Stimulated activated CD4-positive, alpha-beta T cell treated with anti-CD3 and anti-CD28 coated beads, Interleukin-15, amount 100 ng/mL, for 24 hours (primary cell): ENCODE measurements at regions not wholly inside any gene's neighbourhood (a gene's known extent, or its start where the extent isn't known, plus 50 kb on each side); places are given as distances from the start of the nearest gene placed in this dataset.
"Not testable (repeated sequence)": the region's sequence is repeated elsewhere in the genome, so short reads cannot be mapped to it uniquely, and the experiment has no call there.

Source experiments
- DNase-seq: peaks from one replicate; pipeline ENCODE4 v3.0.0-alpha.2; 2020

GRCh38 chr4:135434936-135435335 lies 1233.3 kb upstream of the PABPC4L start:
- no peak for DNase-seq

GRCh38 chr4:135429528-135429927 lies 1227.9 kb upstream of the PABPC4L start:
- DNase-seq: no peak

DNA sequence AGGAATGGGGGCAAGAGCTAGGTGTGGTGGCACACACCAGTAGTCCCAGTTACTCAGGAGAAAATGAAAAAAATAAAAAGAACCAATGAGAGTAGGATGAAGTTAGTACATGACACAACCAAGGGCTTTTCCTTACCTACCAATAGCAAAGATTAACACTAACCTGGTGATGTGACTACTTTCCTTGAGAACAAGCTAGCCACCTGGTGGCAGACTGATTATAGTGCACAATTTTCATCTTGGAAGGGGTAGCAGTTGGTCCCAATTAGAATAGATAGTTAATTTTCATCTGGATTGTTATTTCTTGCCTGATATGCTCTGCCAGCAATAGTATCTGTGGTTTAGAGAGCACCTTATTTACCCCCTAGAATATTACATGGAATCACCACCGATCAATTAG lies 1216.8 kb upstream of the PABPC4L start:
- no peak for DNase-seq

- DNase-seq: no peak
Measured at GRCh38 chr4:135412213-135412612, 1210.6 kb upstream of the PABPC4L start.

DNA sequence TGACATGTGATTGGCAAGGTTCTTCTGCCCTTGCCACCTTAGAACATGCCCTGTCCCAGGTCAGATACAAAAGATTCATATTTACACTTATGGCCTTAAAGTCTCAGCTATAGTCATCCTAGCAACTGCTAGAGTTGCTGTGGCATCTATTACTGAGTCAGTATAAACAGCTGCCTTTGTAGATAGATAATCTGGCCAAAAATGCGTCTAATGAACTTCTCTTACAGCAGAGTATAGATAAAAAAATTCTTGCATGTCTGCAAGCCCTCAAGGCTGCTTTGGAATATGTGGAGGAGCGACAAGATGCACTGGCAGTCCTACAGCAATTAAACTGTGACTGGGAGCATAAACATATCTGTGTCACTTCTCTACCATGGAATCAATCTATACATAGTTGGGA lies 1209.7 kb upstream of the PABPC4L start:
- DNase-seq: no peak

DNA sequence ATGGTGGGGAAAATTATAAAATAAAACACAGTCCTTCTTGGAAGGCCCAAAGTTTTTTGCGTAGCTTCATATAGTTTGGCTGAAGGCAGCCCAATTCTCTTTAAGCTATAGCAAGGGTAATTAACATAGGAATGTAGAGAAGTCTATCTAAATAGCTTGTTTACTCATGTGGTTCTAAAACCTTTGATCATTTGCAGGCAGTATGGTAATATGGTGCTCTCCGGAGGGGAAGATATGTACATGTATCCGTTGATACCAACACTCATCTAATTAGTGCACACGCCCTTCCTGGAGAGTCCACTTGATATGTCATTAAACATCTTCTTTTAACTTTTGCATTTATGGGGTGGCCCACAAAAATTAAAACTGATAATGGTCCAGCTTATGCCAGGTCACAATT lies 1207.7 kb upstream of the PABPC4L start:
- not testable (repeated sequence) for DNase-seq

DNA sequence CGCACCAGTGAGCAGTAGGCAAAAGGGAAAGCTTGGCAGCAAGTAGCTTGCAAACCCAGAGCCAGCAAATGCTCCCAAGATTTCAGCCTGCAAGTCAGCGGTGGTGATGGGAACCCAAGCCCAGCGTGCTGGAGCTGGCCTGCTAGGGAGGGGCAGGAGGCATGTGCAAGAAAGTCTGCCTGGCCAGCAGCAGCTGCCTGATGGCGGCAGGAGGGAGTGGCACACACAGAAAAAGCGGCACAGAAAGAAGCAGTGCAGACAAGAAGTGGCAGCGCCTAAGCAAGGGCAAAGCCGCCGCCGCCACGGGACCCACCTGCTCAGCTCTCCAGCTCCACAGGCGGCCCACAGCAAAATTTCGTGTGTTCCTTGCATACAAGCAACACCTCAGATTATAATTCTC lies 1206.5 kb upstream of the PABPC4L start:
- no peak for DNase-seq

DNA sequence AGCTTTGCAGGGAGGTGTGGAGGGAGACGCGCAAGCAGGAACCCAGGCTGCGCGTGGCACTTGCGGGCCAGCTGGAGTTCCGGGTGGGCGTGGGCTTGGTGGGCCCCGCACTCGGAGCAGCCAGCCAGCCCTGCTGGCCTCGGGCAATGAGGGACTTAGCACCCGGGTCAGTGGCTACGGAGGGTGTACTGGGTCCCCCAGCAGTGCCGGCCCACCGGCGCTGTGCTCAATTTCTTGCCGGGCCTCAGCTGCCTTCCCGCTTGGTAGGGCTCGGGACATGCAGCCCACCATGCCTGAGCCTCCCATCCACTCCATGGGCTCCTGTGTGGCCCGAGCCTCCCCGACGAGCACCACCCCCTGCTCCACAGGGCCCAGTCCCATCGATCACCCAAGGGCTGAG lies 1205.0 kb upstream of the PABPC4L start:
- DNase-seq: not testable (repeated sequence)

DNA sequence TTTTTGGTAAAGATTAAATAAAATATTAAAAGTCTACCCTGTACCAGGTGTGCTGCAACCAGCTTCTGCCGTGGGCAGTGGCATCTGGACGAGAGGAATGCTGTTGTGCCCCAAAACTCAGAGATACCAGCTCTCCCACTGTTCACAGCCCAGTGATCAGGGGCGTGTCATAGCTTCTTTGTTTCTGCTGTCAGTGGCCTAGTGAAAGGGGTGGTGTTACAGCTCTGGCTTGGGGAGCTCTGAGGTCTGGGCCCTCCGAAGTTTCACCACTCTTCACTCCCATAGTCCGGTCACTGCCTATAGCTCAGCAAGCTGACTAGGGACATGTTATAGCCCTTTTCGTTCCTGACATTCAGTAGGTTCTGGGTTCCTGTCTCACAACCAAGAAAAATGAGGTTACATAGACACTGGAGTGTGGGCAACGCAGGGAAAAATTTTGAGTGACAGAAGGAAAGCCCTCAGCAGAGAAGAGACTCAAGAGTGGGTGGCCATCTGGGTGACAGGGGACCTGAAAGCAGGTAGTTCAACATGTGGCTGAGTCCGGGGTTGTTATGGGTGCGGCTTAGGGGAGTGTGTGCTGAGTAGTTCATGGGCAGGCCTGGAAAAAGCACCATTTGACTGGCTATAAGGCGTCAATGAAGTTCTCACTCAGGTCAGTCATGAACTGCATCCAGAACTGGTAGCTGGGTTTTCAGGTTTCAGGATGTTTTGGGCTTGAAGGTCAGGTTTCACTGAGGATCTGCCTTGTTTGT lies 1184.4 kb upstream of the PABPC4L start:
- DNase-seq: no peak

DNA sequence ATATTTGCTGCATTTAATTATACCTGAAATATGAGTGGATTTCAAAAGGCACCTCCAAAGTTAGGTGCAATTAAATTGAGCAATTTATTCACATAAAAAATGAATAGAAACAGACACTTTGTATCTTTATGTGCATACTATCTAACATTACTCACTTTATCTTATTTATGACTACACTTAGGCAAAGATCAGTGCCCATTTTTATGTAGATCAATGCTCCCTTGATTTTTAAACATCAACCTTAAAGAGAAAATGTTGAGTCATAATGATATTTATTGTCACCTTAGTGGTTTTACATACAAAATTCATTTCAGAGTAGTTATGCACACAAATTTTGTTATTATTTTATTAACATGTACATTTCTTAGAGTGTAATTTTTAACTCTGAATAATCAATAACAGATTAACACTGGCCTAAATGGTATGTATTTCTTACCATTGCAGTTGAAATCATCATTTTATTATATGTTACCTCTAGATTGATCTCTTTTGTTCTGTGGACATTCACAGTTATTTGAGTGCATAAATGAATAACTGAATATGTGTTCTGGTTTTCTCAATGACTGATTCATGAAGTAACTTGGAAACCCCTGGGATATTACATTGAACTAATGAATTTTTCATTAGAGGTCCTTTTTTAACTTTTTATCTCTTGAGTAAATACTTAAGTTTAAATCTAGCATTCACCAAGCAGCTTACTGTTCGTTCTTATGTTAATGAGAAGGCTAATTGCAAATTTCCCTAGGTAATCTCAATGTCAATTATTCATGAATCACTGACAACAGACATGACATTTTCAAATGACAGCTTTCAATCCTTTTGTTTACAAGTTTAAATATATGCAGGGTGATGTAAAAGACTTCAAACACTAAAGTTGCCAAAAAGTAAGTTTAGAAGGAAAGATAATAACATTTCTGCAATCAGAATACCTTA lies 1182.0 kb upstream of the PABPC4L start:
- DNase-seq: no peak

GRCh38 chr4:135382280-135382959 lies 1180.8 kb upstream of the PABPC4L start:
- no peak for DNase-seq

DNA sequence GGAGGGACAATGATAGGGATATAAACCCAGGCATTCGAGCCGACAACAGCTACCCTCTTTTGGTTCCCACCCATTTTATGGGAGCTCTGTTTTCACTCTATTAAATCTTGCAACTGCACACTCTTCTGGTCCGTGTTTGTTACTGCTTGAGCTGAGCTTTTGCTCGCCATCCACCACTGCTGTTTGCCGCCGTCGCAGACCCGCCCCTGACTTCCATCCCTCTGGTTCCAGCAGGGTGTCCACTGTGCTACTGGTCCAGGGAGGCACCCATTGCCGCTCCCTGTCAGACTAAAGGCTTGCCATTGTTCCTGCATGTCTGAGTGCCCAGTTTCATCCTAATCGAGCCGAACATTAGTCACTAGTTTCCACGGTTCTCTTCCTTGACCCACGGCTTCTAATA lies 1170.5 kb upstream of the PABPC4L start:
- DNase-seq: no peak

- DNase-seq: peak; percentile 9
Measured at GRCh38 chr4:135371137-135371536, 1169.5 kb upstream of the PABPC4L start.

DNA sequence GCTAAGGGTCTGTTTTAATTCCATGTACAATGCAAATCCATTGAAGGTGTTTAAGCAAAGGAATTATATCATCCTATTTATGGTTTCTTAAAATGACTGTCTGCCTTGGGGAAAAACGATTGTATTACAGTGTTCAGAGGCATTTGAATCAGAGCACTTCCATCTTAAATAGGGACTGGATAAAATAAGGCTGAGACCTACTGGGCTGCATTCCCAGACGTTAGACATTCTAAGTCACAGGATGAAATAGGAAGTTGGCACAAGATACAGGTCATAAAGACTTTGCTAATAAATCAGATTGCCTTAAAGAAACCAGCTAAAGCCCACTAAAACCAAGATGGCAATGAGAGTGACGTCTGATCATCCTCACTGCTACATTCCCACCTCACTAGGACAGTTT lies 1167.2 kb upstream of the PABPC4L start:
- no peak for DNase-seq

DNA sequence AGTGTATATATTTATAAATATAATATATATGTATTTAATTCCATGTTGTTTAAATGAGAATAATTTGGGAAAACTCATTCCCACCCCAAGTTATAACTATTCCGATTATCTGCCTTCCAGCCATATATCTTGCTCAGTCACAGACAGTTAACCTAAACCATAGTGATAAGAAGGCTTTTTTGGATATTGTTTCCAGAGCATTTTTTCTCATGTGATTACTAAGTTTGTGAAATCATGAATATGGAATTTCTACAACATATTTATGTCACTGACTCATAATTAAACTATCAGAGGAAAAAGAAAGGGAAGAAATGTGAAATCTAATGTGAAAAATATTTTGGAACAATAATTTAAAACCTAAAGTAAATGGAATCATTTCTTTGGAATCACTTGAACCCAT lies 1163.5 kb upstream of the PABPC4L start:
- no peak for DNase-seq

DNA sequence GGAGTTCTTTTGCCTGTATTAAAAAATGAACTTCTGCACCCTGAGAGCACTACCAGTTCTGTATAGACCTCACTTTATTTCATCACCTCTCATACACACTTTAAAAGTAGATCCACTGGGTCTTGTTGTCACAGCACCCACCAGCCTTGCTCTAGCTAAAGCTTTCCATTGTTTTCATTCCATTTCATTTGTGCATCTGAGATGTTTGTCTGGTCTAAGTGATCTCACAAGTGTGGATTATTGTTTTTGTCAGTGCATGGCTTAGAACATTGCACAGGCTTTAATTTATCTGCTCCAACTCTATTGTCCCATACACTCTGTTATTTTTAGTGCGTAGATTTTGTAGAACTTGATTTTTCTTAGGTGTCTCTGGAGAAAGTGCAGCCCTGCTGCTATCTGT lies 1157.5 kb upstream of the PABPC4L start:
- no peak for DNase-seq

GRCh38 chr4:135357091-135357490 lies 1155.5 kb upstream of the PABPC4L start:
- DNase-seq: no peak

DNA sequence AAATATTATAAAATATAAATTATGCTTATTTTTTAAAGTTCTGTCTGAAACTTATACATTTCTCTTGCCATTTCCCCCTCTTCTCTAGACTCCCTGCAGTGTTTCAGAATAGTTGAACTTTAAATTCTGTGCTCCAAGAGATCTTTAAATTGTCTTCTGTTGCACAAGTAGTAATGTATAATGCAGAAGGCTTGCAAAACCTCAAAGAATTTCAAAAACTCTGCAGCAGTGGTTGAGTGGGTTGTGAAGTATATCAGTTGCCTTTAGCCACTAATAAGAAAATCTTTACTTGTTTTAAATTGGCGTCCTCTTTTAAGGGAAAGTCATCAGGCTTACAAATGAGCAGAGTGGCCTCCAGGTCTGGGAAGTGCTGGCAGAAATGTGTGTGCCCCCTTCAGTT lies 1153.3 kb upstream of the PABPC4L start:
- no peak for DNase-seq

- no peak for DNase-seq
Measured at GRCh38 chr4:135353008-135353407, 1151.4 kb upstream of the PABPC4L start.

DNA sequence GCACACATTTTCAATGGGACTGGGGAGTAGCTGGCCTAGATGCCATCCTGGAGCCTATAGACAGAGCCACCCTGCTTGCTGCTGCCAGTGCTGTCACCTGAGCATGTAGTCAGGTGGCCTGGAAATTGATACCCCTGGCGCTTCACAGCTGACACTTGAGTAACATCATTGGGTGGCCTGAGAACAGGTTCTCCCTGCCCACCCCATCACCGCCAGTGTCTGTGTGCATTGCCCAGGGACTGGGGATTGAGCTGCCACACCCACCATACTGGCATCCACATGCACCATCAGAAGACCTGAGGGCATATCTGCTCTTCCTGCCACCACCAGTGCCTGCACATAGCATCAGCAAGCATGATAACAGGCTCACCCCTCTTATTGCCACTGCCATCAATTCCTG lies 1142.9 kb upstream of the PABPC4L start:
- no peak for DNase-seq

GRCh38 chr4:135338181-135338580 lies 1136.6 kb upstream of the PABPC4L start:
- DNase-seq: no peak

DNA sequence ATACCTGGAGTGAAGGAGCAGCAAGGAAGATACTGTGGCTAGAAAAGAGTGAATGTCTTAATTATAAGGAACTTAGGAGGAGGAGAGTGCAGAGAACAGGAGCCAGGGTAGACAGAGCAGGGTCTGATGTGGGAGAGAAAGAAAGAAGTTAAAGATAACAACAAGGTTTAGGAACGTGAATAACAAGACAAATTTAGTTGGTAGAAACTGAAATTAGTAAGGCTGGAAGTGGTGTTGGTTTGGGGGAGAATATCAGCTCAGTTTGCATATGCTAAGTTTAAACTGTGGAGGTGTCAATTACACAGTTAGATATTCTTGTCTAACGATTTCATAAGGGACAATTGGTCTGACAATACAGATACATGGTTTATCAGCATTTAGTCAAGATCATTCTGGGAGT lies 1123.7 kb upstream of the PABPC4L start:
- DNase-seq: no peak

GRCh38 chr4:135319685-135320084 lies 1118.1 kb upstream of the PABPC4L start:
- no peak for DNase-seq
